GM21367 (cell line): ENCODE measurements at regions not wholly inside any gene's neighbourhood (a gene's known extent, or its start where the extent isn't known, plus 50 kb on each side); places are given as distances from the start of the nearest gene placed in this dataset.
"Not testable (repeated sequence)": the region's sequence is repeated elsewhere in the genome, so short reads cannot be mapped to it uniquely, and the experiment has no call there.

Source experiments
- ATAC-seq: cut with Tn5 transposase; IDR thresholded peaks from one replicate; pipeline ENCODE4 v1.9.1; 2021; ENCODE audit not compliant: unreplicated experiment

DNA sequence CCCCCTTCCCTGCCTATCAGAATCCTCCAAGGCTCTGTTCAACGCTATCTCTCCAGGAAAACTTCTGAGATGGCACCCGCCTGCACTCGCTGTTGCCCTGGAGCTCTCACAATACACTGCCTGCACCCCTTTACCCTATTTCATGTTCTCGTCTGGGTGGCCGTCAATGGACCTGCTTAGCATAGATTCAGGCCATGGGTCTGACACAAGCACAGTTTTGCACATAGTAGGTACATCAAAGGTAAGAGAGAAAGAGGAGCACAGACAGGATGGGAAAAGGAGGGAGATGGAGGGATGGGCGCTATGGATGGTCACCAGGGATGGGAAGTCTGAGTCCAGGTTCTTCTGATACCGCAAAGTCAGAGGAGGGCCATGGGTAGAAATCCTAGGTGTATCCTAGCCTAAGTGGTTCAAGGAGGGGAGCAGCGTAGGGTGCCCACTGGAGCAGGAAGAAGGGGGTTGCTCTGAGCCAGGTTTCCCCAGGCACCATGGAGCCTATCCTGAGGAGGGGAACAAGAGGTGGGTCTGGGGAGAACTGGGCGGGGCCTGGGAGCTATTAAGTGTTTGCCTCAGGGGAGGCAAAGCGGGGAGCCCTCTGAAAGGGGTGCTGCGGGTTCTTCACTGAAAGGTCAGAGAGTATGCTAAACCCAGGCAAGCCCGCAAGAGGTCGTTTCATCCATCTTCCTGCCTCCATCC is 89.3 kb downstream of the MRPL14 start:
- ATAC-seq: no peak

DNA sequence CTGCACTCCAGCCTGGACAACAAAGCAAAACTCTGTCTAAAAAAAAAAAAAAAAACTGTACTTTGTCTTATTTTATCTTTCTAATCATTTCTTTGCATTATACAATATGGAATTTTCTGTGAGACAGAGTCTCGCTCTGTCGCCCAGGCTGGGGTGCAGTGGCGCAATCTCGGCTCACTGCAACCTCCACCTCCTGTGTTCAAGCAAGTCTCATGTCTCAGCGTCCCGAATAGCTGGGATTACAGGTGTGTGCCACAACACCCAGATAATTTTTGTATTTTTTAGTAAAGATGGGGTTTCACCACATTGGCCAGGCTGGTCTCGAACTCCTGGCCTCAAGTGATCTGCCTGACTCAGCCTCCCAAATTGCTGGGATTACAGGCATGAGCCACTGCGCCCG is 90.0 kb downstream of the MRPL14 start:
- ATAC-seq: not testable (repeated sequence)

DNA sequence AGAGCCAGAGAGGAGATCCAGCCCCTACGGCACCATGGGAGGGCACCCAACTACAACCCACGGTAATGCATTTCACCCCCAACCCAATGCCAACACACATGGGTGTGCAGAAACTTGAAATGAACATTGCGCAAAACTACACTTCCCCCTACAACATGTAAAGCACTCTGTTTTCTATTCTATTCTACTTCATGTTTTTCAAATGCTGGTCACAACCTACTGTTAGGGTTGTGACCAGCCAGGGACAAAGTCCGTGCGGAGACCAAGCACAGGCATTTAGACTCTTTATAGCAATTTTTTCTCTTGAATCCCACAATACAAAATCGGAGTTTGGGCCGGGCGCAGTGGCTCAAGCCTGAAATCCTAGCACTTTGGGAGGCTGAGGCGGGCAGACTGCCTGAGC is 90.6 kb downstream of the MRPL14 start:
- ATAC-seq: no peak

DNA sequence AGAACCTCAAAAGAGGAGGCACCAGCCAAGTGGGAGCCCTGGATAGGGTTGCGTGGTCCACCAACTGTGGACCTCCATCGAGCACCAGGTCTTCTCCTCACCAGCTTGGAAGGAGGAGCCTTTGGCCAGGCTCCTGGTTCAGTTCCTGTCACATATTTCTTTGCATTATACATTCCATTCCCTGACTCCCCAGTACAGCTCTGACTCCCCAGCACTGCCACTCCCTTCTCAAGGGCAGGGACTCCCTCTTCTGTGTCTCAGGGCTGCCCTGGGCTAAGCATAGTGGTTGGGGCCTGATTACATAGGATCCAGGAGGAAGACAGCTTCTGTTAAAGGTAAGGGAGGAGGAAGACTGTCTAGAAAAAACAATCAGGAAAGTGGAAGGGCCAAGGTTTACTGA is 91.1 kb downstream of the MRPL14 start:
- ATAC-seq: no peak

DNA sequence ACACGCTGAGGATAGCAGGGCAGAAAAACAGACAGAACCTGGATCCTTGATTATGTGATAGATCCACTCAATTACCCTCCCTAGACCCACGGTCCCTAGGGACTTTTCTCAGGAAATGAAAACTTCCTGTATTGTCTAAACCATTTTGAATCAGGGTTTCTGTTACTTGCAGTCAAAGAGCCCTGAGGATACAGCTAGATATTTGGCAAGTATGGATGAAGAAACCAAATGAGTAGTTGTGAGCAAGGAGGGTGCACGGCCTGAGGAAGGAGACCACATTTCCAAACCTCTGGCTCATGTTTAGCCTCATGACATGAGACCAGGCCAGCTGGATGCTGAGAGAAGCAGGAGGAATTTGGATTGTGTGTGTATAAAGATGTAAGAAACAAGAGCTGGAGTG is 91.6 kb downstream of the MRPL14 start:
- no peak for ATAC-seq

DNA sequence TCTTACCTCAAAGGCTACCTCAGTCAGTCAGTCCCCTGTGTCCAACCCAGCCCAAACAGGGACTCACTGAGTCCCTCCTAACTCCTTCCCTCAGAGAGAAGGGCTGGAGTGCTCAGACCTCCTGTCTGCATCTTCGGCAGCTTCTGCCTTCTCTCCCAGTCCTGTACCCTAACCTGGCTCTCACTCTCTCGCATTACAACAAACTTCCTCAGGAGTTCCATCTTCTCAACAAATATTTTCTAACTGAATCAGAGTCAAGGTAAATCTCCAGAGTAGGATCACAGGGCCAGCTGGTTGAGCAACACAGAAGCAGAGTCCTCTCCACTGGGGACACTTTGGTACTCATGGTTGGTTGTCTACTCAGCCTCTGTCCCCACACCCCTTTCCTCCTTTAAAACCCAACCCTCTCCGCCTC is 92.3 kb downstream of the MRPL14 start:
- ATAC-seq: no peak

DNA sequence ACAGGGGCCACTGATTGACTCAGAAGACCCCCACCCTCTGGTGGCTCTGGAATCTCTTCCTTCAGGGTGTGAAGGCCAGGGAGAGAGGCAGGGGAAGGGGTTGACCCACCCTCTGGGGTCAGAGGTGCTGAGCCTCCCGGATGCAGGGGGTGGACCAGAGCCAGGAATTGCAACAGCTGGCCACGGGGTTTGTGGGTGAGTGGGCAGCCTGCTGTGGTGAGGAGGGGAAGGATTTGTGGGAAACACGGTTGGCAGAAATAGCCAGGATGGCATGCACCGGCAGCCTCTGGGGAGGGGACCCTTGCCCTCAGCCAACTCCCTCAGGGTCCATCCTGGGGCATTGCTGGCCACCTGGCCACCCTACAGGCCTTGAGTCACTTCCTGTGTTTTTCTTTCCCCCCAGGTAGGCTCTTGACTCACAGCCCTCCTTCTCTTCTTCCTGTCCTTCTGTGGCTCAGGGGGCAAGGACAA is 92.8 kb downstream of the MRPL14 start:
- no peak for ATAC-seq

DNA sequence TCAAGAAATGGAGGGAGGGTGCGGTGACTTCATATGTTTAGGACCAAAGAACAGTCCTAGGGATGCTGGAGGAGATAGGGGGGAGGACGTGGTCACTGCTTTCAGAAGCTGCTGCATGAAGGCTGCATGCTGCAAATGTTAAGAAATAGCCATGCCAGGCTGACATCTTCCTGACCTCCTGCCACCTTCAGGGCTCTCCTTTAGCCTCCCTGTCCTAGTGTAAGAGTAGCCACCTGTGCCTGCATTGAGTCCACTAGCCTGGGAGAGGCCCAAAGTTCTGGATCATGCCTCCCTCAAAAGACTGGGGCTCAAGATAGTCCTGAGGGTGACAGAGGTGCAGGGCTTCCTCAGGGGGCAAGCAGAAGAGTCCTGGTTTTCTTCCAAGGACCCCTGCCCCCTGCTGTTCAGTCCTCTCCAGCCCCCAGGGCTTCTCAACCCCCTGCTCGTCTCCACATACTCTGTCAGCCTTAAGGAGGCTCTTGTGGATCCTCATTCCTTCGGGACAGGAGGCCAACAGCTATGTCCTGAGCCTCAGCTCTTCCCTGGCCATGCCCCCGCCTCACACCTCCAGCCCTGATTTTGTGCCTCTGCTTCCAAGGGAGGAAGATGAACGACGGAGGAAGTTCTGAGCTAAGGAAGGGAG is 96.3 kb downstream of the MRPL14 start:
- ATAC-seq: no peak

DNA sequence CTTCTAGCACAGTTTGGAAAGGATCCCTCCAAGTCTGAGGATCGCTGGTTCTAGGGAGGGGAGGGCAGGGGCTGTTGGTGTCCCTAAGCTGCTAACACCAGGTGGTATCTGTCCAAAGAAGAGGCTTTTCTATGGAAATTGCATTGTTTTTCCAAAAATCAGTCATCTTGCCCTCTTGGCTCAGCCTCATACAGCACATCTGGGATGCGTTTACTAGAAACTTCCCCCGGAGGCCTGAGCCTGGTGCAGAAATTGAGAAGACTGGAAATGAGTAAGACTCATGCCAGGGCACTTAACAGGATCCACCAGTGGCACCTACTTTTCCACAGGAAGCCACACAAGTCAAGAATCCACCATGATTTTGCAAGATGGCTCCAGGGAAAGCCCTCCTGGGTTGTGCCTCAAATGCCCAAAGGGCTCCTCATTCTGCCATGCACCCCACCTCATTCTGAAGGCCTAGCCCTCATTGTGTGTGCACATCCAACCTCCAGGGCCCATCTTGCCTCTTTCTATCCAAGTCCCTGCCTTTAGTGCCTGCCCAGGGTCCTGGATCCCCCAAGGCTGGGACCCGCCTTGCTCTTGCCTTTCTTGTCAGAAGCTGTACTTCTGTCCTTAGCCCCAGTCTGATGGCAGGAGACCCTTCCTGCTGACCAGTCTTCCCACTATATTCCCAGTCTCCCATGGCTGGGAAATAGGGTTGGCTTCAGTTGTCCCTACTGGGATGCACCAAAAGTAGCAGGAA is 97.6 kb downstream of the MRPL14 start:
- no peak for ATAC-seq

DNA sequence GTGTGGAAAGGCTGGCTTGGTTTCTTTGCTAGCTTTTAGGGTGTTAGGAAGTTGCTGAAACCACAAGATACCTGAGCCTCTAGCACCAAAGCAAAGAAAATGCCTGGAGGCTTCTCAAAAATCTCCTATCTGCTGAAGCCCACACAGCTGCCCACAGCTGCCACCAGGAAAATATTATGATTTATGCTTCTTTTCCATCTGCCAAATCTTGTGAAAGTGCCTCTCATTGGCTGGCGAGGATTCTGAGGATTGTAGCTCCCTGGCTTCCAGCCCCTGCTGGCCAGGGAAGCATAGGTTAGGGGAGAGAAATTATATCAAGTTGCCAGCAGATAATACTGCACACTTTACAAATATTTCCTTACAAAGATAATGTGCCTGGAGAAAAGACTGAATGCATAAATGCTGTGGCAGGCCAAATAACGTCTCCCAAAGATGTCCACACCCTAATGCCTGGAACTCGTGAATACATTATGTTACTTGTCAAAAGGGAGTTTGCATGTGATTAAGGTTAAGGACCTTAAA is 98.4 kb downstream of the MRPL14 start:
- ATAC-seq: no peak

DNA sequence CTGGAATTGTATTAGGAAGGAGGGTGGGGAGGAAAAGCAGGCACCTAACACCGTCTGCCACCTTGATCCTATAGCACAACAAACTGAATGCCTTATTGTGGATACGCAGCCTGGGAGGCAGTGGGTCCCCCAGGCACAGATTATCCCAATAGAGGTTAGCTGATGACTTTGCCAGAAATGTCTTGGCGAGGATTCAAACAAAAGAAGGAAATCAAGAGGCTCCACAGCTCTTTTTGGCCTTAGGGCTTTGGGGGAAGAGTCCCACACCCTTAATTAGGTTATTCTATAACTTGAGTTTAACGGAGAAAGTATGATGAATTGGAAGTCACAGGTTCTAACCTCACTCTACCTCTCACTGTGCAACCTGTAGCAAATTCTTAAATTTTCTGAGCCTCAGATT is 102.0 kb downstream of the MRPL14 start:
- no peak for ATAC-seq

DNA sequence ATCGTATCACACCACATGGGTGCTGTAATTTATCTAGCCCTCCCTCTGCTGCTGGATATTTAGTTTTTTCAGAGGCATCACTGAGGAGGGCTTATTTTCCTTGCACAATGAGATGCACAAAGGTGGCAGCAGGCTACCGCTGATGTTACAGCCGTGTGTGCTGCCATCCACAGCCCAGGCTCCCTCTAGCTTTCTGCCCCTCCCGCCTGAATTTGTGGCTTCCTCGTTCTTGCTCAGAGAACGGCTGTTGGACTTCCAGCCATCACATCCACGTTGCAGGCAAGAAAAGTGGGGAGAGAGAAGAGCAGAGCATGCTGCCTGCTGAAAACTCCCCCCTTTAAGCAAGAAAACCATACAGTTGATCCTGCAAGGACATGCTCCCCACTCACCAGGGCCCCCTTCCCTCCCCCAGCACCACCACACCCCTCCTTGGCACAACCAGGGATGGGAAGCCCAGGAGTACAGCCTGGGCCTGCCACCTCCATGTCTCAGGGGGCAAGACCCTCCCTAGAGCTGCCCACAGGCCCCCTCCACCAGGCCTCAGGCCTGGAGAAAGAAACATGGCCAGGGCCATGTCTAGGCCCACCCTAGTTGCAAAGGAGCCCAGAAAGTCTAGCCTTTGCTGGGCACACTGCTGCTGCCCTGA is 102.6 kb downstream of the MRPL14 start:
- ATAC-seq: no peak

DNA sequence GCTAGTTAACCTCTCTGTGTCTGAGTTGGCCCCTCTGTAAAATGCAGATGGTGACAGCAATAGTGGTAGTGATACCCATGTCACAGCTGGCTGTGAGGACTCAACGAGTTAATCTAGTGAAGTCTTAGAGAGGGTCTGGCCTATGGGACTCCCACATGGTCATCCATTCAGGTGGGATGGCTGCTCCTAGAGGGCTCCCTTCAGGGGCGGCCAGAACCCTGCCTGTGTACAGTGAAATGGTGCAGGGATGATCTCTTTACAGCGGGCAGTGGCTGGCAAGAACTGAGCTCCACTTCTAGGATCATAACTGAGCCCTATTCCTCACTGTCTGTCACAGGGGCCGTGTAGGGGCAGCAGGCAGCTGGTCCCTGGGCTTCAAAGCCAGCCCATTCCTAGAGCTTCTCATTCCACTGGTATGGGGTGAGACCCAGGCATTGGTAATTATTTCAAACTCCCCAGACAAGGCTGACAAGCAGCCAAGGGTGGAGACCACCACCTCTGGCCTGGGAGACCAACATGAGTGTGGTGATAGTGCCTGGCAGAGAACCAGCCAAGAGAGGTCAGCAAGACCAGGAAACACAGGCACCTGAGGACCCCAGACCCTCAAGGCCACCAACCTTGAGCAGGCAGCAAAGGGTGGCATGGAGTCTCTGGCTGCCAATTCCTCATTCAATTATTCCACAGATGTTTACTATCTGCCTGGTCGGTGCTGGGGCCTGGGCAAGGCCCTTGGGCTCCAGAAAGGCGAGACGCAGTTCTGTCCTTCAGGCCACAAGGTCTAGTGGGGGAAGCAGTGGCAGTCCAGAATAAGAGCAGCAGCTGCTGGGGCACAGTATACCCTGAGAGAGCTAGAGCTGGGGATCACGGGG is 103.4 kb downstream of the MRPL14 start:
- no peak for ATAC-seq

DNA sequence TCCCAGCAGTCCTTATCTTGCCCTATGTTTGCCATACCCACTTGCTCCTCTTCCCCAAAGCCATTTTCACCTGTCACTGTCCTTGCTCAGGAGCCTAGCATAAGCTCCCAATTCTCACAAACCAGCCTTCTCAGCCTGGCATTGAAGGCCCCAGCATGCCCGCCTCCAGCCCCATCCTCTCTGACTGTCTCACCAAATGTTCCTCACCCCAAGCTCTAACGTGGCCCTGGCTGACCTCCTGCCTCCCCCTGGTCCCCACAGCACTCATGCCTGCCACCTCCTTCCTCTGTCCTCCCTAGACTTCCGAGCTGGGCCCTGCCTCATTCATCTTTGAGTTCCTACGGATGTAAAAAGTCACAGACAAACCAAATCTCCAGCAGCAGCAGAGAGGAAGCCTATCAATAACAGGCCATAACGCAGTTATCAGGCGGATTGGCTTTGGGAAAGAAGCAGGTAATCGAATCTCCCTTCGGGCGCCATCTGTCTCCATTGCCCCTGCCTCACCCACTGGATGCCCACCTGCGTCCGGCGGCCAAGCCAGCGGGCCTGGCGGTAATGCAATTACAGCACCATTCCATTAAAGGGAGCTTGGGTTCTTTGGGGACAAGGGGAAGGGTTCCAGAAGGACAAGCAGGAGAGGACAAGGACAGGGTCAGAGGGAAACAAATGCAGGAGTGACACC is 104.4 kb downstream of the MRPL14 start:
- ATAC-seq: no peak

DNA sequence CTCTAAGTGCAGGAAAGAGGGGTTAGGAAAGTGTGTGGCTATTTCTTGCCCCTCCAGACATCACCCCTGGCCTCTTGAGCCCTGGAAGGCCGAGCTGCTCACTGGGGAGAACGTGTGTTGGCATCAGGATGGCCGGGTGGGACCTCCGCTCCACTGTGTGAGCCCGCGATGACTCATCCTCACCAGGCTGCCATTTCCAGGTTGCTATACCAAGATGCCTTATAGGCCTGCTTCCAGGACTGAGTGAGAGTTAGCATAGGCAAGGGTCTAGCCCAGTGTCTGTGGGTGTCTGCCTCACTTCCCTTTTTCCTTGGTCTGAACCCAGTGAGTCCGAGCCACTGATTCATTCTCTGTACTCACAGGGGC is 105.0 kb downstream of the MRPL14 start:
- ATAC-seq: no peak

DNA sequence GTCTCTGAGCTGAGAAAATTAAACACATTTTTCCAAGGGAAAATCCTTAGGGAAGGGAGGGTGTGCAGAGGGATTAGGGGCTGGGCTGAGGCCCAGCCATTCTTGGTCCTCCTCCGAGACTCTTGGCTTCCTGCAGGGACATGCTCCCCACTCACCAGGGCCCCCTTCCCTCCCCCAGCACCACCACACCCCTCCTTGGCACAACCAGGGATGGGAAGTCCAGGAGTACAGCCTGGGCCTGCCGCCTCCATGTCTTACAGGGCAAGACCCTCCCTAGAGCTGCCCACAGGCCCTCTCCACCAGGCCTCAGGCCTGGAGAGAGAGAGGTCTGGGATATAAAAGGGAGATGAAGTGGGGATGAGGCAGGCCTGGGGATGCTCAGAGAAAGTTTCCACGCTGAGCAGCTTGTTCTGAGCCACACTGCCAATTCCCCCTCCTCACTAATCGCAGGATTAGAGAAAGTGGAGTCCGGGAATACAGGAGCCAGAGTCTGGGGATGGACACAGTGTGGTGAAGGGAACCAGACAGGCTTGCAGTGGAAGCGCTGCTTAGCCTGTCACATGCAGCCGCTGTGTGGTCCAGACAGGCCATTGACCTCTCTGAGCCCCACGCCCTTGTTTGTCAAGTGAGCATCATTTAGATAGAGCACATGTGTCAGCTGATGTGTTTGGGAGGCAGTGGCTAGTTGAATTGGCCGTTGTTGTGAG is 105.5 kb downstream of the MRPL14 start:
- no peak for ATAC-seq

DNA sequence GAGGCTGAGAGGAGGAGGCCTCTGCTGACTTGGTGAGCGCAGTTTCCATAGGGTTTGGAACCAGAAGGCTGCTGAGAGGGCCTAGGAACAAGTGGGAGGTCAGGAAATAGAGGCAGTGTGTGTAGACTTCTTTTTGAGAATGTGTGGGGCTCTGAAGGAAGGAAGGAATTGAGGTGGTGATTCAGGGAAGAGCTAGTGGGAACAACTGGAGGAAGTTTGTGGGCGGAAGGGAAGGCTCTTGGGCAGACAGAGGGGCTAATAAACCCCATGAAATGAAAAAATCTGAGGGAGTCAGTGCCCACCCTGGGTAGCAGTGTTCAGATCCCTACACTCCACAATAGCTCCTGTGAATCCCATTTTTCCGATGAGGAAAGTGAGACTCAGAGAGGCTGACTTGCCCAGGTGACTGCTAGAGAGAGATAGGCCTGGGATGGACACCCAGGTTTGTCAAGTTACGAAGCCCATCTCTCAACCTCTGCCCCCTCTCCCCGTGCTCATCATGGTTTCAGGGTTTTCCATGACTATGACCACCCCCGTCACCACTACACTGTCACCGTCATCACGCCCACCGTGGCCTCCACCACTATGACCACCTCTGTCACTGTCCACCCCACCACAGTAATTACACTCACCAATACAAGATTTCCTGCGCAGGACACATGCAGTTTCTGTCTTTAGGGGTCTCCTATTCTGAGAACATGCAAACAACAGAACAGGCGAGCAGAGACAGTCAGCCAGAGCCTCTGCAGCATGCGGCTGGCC is 106.4 kb downstream of the MRPL14 start:
- no peak for ATAC-seq

DNA sequence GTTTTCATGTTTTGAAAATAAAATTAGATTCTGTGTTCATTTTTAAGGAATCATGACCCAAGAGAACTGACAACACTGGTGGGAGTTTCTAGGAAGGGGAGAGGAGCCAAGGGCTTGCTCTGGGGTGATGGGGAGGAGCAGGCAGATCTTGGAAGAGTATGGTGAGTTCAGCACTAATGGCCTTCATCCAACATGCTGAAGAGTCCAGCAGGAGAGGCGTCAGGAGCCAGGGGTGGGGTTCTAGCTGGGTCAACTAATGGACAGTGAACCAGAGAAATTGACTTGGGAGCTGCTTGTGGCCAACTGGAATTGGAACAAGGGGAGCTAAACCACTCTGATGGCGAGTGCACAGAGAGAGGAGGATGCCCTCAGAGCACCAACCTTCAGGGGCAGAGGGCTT is 107.1 kb downstream of the MRPL14 start:
- no peak for ATAC-seq

DNA sequence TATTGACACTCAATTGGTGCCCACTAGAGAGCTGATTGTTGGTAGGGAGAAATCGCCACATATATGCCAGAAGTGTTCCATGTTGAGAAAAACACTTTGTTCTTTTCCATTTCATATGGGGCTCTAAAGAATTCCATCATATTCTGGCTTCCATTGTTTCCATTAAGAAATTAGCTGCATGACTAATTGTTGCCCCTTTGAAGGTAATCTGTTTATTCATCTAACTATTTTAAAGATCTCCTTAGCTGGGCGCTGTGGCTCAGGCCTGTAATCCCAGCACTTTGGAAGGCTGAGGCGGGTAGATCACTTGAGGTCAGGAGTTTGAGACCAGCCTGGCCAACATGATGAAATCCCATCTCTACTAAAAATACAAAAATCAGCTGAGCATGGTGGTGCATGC is 109.9 kb downstream of the MRPL14 start:
- not testable (repeated sequence) for ATAC-seq
